Fibroblast of lung (primary cell): ENCODE measurements at regions not wholly inside any gene's neighbourhood (a gene's known extent, or its start where the extent isn't known, plus 50 kb on each side); places are given as distances from the start of the nearest gene placed in this dataset.

Source experiments
- DNase-seq, 2 donors: peaks; one replicate each; pipeline versions ENCODE4 v3.0.0 to v3.0.0-alpha.2; 2010; ENCODE audit warnings: low read depth in 2 of 2
- H2AFZ ChIP-seq: 2 replicates; pipeline ENCODE4 v1.5.1; 2012; ENCODE audit warnings: low read length, control low read depth, inconsistent platforms
- H3K27ac ChIP-seq: 2 replicates; pipeline ENCODE4 v1.5.1; 2011; ENCODE audit warnings: low read length, control low read depth; ENCODE audit not compliant: insufficient read depth
- H3K27me3 ChIP-seq: 2 replicates; pipeline ENCODE4 v1.5.1; 2011; ENCODE audit warnings: mild to moderate bottlenecking, low read length; ENCODE audit not compliant: control insufficient read depth, insufficient read depth
- H3K36me3 ChIP-seq: 2 replicates; pipeline ENCODE4 v1.5.1; 2011; ENCODE audit warnings: low read length; ENCODE audit not compliant: control insufficient read depth, insufficient read depth
- H3K4me1 ChIP-seq: 2 replicates; pipeline ENCODE4 v1.5.1; 2011; ENCODE audit warnings: low read length; ENCODE audit not compliant: control insufficient read depth, insufficient read depth; ENCODE audit errors: extremely low read depth
- H3K4me2 ChIP-seq: 2 replicates; pipeline ENCODE4 v1.5.1; 2011; ENCODE audit warnings: low read length, control low read depth; ENCODE audit not compliant: insufficient read depth; ENCODE audit errors: extremely low read depth
- H3K4me3 ChIP-seq, 4 experiments: fragments of 200-600 bp in 1 of 4; sonication (generic) in 1 of 4; replicated peaks in 1 of 4; 2 replicates each; pipeline ENCODE4 v1.5.1; 2011 to 2016; ENCODE audit warnings: low read length in 4 of 4, low read depth in 3 of 4, mild to moderate bottlenecking in 3 of 4, control low read depth in 2 of 4, inconsistent platforms in 1 of 4, mixed read lengths in 1 of 4; ENCODE audit not compliant: insufficient read depth in 1 of 4; ENCODE audit errors: control extremely low read depth in 1 of 4
- H3K79me2 ChIP-seq: 2 replicates; pipeline ENCODE4 v1.5.1; 2012; ENCODE audit warnings: mild to moderate bottlenecking, low read length, inconsistent platforms; ENCODE audit not compliant: control insufficient read depth, insufficient read depth
- H3K9ac ChIP-seq: 2 replicates; pipeline ENCODE4 v1.5.1; 2011; ENCODE audit warnings: mild to moderate bottlenecking, low read length, control low read depth; ENCODE audit not compliant: insufficient read depth
- H3K9me3 ChIP-seq: 2 replicates; pipeline ENCODE4 v1.5.1; 2012; ENCODE audit warnings: low read depth, low read length; ENCODE audit not compliant: control insufficient read depth, insufficient read depth
- H4K20me1 ChIP-seq: 2 replicates; pipeline ENCODE4 v1.5.1; 2011; ENCODE audit warnings: low read length; ENCODE audit not compliant: control insufficient read depth, insufficient read depth; ENCODE audit errors: extremely low read depth
- EZH2 ChIP-seq: IDR thresholded peaks from 2 replicates; pipeline ENCODE4 v1.5.1; 2012; ENCODE audit warnings: low read length, control low read depth, mild to moderate bottlenecking; ENCODE audit errors: missing control alignments
- TF ChIP-seq, protein P1 (sequence below), 2 donors: IDR thresholded peaks in 1 of 2; conservative IDR thresholded peaks in 1 of 2; 1 replicate in 1 of 2; 2 replicates in 1 of 2; pipeline ENCODE4 v1.5.1; 2011 to 2012; ENCODE audit warnings: low read length in 2 of 2, control low read depth in 1 of 2, inconsistent platforms in 1 of 2, low read depth in 1 of 2, mild to moderate bottlenecking in 1 of 2

DNA sequence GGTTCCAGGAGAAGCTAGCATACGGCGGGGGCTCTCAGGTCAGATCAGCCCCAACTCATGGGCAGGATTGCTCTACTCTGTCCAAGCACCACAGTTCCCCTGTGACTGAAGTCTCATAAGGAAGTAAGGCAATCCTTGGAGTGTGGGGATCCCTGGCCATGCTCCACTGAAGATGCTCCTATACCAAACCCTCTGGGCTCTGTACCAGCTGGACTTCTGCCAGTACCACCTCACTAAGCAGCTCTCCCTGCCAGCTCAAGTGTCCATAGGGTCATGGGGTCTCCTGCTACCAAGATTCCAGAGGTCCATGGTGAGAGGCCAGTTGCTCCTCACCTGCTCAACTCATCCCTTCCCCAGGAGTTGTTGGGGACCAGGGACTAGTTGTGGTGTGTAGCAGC is 355.7 kb upstream of the STEAP1 start:
- Histone ChIP-seq H3K27ac (no peak overlapping the region), H3K27me3 (no peaks in the 10 kb centered on the region)
- TF ChIP-seq EZH2, result no peak
- TF ChIP-seq, protein P1, sequence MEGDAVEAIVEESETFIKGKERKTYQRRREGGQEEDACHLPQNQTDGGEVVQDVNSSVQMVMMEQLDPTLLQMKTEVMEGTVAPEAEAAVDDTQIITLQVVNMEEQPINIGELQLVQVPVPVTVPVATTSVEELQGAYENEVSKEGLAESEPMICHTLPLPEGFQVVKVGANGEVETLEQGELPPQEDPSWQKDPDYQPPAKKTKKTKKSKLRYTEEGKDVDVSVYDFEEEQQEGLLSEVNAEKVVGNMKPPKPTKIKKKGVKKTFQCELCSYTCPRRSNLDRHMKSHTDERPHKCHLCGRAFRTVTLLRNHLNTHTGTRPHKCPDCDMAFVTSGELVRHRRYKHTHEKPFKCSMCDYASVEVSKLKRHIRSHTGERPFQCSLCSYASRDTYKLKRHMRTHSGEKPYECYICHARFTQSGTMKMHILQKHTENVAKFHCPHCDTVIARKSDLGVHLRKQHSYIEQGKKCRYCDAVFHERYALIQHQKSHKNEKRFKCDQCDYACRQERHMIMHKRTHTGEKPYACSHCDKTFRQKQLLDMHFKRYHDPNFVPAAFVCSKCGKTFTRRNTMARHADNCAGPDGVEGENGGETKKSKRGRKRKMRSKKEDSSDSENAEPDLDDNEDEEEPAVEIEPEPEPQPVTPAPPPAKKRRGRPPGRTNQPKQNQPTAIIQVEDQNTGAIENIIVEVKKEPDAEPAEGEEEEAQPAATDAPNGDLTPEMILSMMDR (conservative IDR thresholded peaks at IDR 0.05 in 1 of 2, IDR thresholded peaks at IDR 0.05 in 1 of 2; ENCODE audit: low read depth in 1 of 2, low read length in 2 of 2), result no peak

GRCh38 chr7:89800761-89801160 is 353.5 kb upstream of the STEAP1 start:
- H3K9ac ChIP-seq, result no peak overlapping the region
- H3K79me2 ChIP-seq, result no peaks in the 10 kb centered on the region
- no peaks in the 10 kb centered on the region for H4K20me1 ChIP-seq
- no peak for DNase-seq
- H2AFZ ChIP-seq, result no peak overlapping the region
- no peak for TF ChIP-seq EZH2
- TF ChIP-seq, protein P1 (conservative IDR thresholded peaks at IDR 0.05 in 1 of 2, IDR thresholded peaks at IDR 0.05 in 1 of 2; ENCODE audit: low read depth in 1 of 2, low read length in 2 of 2), result no peak
- H3K9me3 ChIP-seq, result no peaks in the 10 kb centered on the region
- no peaks in the 10 kb centered on the region for H3K4me1 ChIP-seq
- H3K27me3 ChIP-seq, result no peaks in the 10 kb centered on the region
- H3K36me3 ChIP-seq, result no peaks in the 10 kb centered on the region
- no peak overlapping the region for H3K27ac ChIP-seq
- no peak overlapping the region for H3K4me3 ChIP-seq
- H3K4me2 ChIP-seq, result no peak overlapping the region

More for the DNA sequence above, 355.7 kb upstream of the STEAP1 start:
- DNase-seq, result no peak
- Histone ChIP-seq H3K9me3 (no peaks in the 10 kb centered on the region), H3K4me3 (no peak overlapping the region), H3K79me2 (no peaks in the 10 kb centered on the region), H3K4me2 (no peak overlapping the region), H3K4me1 (no peaks in the 10 kb centered on the region), H4K20me1 (no peaks in the 10 kb centered on the region), H3K36me3 (no peaks in the 10 kb centered on the region), H3K9ac (no peak overlapping the region), H2AFZ (no peak overlapping the region)

DNA sequence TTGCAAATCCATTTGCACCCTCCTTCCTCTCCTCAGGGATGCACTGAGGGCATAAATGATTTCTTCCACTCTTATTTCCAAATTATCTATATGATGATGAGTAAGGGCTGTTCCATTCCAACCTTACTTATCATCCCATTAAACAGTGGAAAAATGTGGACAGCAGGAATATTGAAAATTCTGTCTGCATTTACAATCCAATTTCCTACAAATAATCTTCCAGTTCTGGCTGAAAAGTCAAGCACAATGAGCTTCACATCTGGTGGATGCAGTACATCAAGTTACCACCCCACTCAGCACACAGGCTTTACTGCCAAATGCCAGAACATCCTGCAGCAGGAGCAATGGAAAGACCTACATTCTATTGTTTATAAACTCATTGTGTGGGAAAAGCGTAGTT is 345.0 kb upstream of the STEAP1 start:
- no peaks in the 10 kb centered on the region for H3K4me1 ChIP-seq
- no peak overlapping the region for H3K9ac ChIP-seq
- no peak overlapping the region for H3K27ac ChIP-seq
- H3K9me3 ChIP-seq, result no peaks in the 10 kb centered on the region
- no peak overlapping the region for H3K4me2 ChIP-seq
- H3K4me3 ChIP-seq, result no peak overlapping the region
- H3K27me3 ChIP-seq, result no peaks in the 10 kb centered on the region
- H3K36me3 ChIP-seq, result no peaks in the 10 kb centered on the region
- H4K20me1 ChIP-seq, result no peaks in the 10 kb centered on the region
- TF ChIP-seq, protein P1 (conservative IDR thresholded peaks at IDR 0.05 in 1 of 2, IDR thresholded peaks at IDR 0.05 in 1 of 2; ENCODE audit: low read depth in 1 of 2, low read length in 2 of 2), result no peak
- TF ChIP-seq EZH2, result no peak
- no peak for DNase-seq
- H2AFZ ChIP-seq, result no peak overlapping the region
- no peaks in the 10 kb centered on the region for H3K79me2 ChIP-seq
